Gastrocnemius medialis (tissue), 4 donors: ENCODE measurements at regions not wholly inside any gene's neighbourhood (a gene's known extent, or its start where the extent isn't known, plus 50 kb on each side); places are given as distances from the start of the nearest gene placed in this dataset.

Source experiments
- POLR2A ChIP-seq, 2 donors: fragments of 450-650 bp; IDR thresholded peaks; one replicate each; pipeline ENCODE4 v1.6.1; 2017; ENCODE audit warnings: antibody characterized with exemption in 2 of 2, mild to moderate bottlenecking in 2 of 2, moderate library complexity in 2 of 2
- TF ChIP-seq, protein P1 (sequence below), 5 experiments: fragments of 450-650 bp in 3 of 5; fragments of 200-600 bp in 2 of 5; sonication (generic) in 2 of 5; IDR thresholded peaks in 4 of 5; conservative IDR thresholded peaks in 1 of 5; 1 replicate in 4 of 5; 2 replicates in 1 of 5; pipeline ENCODE4 v1.5.1; 2016 to 2019; ENCODE audit warnings: antibody characterized with exemption in 5 of 5, mild to moderate bottlenecking in 3 of 5, moderate library complexity in 3 of 5

DNA sequence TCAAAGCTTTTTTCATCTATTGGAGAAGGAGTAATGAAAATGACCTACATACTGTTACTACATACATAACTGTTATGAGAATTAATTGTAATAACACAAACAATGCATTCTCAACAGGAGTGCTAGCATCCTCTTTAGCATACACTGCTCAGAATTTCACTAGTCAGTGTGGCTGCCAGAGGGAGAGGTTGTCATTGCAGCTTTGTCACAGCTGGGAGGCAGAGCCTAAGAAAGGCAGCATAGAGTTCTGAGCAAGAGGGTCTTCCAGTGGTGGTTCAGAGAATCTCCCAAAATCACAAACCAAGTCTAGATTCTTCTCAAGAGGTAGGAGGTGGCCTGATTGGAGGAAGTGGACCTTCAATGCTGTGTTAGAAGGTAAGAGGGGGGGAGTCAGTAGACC, 286.7 kb upstream of the CYRIA start:
- TF ChIP-seq POLR2A (IDR thresholded peaks at IDR 0.05), result no peak
- TF ChIP-seq, protein P1, sequence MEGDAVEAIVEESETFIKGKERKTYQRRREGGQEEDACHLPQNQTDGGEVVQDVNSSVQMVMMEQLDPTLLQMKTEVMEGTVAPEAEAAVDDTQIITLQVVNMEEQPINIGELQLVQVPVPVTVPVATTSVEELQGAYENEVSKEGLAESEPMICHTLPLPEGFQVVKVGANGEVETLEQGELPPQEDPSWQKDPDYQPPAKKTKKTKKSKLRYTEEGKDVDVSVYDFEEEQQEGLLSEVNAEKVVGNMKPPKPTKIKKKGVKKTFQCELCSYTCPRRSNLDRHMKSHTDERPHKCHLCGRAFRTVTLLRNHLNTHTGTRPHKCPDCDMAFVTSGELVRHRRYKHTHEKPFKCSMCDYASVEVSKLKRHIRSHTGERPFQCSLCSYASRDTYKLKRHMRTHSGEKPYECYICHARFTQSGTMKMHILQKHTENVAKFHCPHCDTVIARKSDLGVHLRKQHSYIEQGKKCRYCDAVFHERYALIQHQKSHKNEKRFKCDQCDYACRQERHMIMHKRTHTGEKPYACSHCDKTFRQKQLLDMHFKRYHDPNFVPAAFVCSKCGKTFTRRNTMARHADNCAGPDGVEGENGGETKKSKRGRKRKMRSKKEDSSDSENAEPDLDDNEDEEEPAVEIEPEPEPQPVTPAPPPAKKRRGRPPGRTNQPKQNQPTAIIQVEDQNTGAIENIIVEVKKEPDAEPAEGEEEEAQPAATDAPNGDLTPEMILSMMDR (IDR thresholded peaks at IDR 0.05 in 4 of 5, conservative IDR thresholded peaks at IDR 0.05 in 1 of 5), result no peak
